ENCODE measurements at regions not wholly inside any gene's neighbourhood (a gene's known extent, or its start where the extent isn't known, plus 50 kb on each side); places are given as distances from the start of the nearest gene placed in this dataset.

DNA sequence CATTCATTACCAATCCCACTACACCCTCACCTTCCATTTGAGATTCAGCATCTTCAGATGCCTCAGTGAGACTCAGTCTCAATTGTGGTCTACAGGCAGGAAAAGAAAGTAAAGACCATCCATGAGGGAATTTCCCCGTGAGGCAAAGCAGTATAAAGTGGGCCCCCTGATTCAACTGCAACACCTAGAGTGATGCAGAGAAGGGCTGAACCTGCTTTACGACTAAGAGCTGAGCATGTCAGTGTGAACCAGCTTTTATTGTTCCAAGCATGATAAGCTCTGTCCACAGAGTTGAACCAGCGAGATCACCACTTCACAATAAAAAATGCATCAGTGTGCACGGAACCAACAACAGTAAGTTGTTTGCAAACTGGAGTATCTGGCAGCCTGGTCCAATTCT, 357.6 kb upstream of the ATP5MC3 start:
- no peak for TF ChIP-seq EGR1 (IDR thresholded peaks at IDR 0.05; ENCODE audit: low read depth)
- TF ChIP-seq RAD21 (IDR thresholded peaks at IDR 0.05; ENCODE audit: low read depth) = no peak
- TF ChIP-seq SRF (IDR thresholded peaks at IDR 0.05; ENCODE audit: low read depth) = no peak
- TF ChIP-seq, protein P1, sequence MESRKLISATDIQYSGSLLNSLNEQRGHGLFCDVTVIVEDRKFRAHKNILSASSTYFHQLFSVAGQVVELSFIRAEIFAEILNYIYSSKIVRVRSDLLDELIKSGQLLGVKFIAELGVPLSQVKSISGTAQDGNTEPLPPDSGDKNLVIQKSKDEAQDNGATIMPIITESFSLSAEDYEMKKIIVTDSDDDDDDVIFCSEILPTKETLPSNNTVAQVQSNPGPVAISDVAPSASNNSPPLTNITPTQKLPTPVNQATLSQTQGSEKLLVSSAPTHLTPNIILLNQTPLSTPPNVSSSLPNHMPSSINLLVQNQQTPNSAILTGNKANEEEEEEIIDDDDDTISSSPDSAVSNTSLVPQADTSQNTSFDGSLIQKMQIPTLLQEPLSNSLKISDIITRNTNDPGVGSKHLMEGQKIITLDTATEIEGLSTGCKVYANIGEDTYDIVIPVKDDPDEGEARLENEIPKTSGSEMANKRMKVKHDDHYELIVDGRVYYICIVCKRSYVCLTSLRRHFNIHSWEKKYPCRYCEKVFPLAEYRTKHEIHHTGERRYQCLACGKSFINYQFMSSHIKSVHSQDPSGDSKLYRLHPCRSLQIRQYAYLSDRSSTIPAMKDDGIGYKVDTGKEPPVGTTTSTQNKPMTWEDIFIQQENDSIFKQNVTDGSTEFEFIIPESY (IDR thresholded peaks at IDR 0.05; ENCODE audit: extremely low read depth, insufficient replicate concordance, low read length) = no peak
- TF ChIP-seq POLR2A (IDR thresholded peaks at IDR 0.05; ENCODE audit: borderline replicate concordance, extremely low read depth, insufficient read depth, insufficient read length) = no peak
- no peak for TF ChIP-seq CTCF (IDR thresholded peaks at IDR 0.05 in 2 of 3, conservative IDR thresholded peaks at IDR 0.05 in 1 of 3; ENCODE audit: borderline replicate concordance in 1 of 3, insufficient read depth in 1 of 3, low read depth in 2 of 3, low read length in 2 of 3)
- TF ChIP-seq, protein P2, sequence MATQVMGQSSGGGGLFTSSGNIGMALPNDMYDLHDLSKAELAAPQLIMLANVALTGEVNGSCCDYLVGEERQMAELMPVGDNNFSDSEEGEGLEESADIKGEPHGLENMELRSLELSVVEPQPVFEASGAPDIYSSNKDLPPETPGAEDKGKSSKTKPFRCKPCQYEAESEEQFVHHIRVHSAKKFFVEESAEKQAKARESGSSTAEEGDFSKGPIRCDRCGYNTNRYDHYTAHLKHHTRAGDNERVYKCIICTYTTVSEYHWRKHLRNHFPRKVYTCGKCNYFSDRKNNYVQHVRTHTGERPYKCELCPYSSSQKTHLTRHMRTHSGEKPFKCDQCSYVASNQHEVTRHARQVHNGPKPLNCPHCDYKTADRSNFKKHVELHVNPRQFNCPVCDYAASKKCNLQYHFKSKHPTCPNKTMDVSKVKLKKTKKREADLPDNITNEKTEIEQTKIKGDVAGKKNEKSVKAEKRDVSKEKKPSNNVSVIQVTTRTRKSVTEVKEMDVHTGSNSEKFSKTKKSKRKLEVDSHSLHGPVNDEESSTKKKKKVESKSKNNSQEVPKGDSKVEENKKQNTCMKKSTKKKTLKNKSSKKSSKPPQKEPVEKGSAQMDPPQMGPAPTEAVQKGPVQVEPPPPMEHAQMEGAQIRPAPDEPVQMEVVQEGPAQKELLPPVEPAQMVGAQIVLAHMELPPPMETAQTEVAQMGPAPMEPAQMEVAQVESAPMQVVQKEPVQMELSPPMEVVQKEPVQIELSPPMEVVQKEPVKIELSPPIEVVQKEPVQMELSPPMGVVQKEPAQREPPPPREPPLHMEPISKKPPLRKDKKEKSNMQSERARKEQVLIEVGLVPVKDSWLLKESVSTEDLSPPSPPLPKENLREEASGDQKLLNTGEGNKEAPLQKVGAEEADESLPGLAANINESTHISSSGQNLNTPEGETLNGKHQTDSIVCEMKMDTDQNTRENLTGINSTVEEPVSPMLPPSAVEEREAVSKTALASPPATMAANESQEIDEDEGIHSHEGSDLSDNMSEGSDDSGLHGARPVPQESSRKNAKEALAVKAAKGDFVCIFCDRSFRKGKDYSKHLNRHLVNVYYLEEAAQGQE (IDR thresholded peaks at IDR 0.05; ENCODE audit: low read depth) = no peak
- TF ChIP-seq POLR2AphosphoS5 (IDR thresholded peaks at IDR 0.05; ENCODE audit: low read depth, low read length) = no peak
